ENCODE measurements at regions not wholly inside any gene's neighbourhood (a gene's known extent, or its start where the extent isn't known, plus 50 kb on each side); places are given as distances from the start of the nearest gene placed in this dataset.

DNA sequence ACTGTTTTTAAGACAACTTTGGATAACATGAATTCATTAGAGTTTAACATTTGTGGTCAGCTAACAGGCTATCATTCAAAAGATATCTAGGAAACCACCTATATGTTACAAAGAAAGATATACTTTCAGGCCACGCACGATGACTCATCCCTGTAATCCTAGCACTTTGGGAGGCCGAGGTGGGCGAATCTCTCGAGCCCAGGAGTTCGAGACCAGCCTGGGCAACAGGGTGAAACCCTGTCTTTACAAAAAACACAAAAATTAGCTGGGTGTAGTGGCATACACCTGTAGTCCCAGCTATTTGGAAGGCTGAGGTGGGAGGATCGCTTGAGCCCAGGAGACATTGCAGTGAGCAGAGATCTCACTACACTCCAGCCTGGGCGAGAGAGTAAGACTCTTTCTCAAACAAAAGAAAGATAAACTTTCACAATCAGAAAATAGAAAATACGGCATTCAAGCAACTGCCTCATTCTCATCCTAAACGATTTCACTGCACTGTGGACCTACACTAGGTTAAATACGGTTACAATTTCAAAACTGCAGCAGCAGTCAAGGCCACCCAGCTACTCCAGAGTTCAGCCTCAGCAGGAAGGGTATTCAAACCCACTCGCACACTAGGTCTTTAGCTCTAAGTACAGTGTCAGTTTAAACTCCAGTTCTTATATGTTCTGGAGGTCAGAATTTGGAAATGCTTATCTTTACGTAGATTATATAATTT, 250.0 kb upstream of the SLC39A10 start (continued):
- TF ChIP-seq, protein P1, sequence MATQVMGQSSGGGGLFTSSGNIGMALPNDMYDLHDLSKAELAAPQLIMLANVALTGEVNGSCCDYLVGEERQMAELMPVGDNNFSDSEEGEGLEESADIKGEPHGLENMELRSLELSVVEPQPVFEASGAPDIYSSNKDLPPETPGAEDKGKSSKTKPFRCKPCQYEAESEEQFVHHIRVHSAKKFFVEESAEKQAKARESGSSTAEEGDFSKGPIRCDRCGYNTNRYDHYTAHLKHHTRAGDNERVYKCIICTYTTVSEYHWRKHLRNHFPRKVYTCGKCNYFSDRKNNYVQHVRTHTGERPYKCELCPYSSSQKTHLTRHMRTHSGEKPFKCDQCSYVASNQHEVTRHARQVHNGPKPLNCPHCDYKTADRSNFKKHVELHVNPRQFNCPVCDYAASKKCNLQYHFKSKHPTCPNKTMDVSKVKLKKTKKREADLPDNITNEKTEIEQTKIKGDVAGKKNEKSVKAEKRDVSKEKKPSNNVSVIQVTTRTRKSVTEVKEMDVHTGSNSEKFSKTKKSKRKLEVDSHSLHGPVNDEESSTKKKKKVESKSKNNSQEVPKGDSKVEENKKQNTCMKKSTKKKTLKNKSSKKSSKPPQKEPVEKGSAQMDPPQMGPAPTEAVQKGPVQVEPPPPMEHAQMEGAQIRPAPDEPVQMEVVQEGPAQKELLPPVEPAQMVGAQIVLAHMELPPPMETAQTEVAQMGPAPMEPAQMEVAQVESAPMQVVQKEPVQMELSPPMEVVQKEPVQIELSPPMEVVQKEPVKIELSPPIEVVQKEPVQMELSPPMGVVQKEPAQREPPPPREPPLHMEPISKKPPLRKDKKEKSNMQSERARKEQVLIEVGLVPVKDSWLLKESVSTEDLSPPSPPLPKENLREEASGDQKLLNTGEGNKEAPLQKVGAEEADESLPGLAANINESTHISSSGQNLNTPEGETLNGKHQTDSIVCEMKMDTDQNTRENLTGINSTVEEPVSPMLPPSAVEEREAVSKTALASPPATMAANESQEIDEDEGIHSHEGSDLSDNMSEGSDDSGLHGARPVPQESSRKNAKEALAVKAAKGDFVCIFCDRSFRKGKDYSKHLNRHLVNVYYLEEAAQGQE (IDR thresholded peaks at IDR 0.05; ENCODE audit: low read depth, low read length) = no peak
- TF ChIP-seq, protein P2, sequence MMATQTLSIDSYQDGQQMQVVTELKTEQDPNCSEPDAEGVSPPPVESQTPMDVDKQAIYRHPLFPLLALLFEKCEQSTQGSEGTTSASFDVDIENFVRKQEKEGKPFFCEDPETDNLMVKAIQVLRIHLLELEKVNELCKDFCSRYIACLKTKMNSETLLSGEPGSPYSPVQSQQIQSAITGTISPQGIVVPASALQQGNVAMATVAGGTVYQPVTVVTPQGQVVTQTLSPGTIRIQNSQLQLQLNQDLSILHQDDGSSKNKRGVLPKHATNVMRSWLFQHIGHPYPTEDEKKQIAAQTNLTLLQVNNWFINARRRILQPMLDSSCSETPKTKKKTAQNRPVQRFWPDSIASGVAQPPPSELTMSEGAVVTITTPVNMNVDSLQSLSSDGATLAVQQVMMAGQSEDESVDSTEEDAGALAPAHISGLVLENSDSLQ (IDR thresholded peaks at IDR 0.05) = peak; percentile 63
- TF ChIP-seq CHD1 (IDR thresholded peaks at IDR 0.05; ENCODE audit: low read depth, low read length) (no peak), TAF1 (IDR thresholded peaks at IDR 0.05; ENCODE audit: borderline replicate concordance, low read depth, low read length) (no peak), SIX5 (IDR thresholded peaks at IDR 0.05; ENCODE audit: low read depth, low read length, severe bottlenecking) (no peak), KAT2A (conservative IDR thresholded peaks at IDR 0.05; ENCODE audit: control insufficient read depth, low read depth, low read length) (no peak), SMAD1 (IDR thresholded peaks at IDR 0.05; ENCODE audit: low read depth, partially characterized antibody) (no peak), BCL11A (IDR thresholded peaks at IDR 0.05; ENCODE audit: low read depth, low read length) (no peak), ZBED1 (IDR thresholded peaks at IDR 0.05; ENCODE audit: borderline replicate concordance) (no peak), SREBF2 (IDR thresholded peaks at IDR 0.05; ENCODE audit: low read length) (no peak), TCF7 (IDR thresholded peaks at IDR 0.05; ENCODE audit: borderline replicate concordance) (no peak), NBN (IDR thresholded peaks at IDR 0.05) (peak; percentile 41; the same call in 1 of the 2 replicates), TBL1XR1 (IDR thresholded peaks at IDR 0.05; ENCODE audit: low read depth, low read length) (no peak), CREB1 (IDR thresholded peaks at IDR 0.05; ENCODE audit: low read depth) (no peak)
- TF ChIP-seq, protein P3, sequence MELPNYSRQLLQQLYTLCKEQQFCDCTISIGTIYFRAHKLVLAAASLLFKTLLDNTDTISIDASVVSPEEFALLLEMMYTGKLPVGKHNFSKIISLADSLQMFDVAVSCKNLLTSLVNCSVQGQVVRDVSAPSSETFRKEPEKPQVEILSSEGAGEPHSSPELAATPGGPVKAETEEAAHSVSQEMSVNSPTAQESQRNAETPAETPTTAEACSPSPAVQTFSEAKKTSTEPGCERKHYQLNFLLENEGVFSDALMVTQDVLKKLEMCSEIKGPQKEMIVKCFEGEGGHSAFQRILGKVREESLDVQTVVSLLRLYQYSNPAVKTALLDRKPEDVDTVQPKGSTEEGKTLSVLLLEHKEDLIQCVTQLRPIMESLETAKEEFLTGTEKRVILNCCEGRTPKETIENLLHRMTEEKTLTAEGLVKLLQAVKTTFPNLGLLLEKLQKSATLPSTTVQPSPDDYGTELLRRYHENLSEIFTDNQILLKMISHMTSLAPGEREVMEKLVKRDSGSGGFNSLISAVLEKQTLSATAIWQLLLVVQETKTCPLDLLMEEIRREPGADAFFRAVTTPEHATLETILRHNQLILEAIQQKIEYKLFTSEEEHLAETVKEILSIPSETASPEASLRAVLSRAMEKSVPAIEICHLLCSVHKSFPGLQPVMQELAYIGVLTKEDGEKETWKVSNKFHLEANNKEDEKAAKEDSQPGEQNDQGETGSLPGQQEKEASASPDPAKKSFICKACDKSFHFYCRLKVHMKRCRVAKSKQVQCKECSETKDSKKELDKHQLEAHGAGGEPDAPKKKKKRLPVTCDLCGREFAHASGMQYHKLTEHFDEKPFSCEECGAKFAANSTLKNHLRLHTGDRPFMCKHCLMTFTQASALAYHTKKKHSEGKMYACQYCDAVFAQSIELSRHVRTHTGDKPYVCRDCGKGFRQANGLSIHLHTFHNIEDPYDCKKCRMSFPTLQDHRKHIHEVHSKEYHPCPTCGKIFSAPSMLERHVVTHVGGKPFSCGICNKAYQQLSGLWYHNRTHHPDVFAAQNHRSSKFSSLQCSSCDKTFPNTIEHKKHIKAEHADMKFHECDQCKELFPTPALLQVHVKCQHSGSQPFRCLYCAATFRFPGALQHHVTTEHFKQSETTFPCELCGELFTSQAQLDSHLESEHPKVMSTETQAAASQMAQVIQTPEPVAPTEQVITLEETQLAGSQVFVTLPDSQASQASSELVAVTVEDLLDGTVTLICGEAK (IDR thresholded peaks at IDR 0.05; ENCODE audit: borderline replicate concordance) = no peak
- TF ChIP-seq, protein P4, sequence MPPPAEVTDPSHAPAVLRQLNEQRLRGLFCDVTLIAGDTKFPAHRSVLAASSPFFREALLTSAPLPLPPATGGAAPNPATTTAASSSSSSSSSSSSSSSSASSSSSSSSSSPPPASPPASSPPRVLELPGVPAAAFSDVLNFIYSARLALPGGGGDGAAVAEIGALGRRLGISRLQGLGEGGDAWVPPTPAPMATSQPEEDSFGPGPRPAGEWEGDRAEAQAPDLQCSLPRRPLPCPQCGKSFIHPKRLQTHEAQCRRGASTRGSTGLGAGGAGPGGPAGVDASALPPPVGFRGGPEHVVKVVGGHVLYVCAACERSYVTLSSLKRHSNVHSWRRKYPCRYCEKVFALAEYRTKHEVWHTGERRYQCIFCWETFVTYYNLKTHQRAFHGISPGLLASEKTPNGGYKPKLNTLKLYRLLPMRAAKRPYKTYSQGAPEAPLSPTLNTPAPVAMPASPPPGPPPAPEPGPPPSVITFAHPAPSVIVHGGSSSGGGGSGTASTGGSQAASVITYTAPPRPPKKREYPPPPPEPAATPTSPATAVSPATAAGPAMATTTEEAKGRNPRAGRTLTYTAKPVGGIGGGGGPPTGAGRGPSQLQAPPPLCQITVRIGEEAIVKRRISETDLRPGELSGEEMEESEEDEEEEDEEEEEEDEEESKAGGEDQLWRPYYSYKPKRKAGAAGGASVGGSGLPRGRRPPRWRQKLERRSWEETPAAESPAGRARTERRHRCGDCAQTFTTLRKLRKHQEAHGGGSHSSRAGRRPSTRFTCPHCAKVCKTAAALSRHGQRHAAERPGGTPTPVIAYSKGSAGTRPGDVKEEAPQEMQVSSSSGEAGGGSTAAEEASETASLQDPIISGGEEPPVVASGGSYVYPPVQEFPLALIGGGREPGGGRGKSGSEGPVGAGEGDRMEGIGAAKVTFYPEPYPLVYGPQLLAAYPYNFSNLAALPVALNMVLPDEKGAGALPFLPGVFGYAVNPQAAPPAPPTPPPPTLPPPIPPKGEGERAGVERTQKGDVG (CRISPR knock-in tag; IDR thresholded peaks at IDR 0.05) = no peak
- TF ChIP-seq, protein P5, sequence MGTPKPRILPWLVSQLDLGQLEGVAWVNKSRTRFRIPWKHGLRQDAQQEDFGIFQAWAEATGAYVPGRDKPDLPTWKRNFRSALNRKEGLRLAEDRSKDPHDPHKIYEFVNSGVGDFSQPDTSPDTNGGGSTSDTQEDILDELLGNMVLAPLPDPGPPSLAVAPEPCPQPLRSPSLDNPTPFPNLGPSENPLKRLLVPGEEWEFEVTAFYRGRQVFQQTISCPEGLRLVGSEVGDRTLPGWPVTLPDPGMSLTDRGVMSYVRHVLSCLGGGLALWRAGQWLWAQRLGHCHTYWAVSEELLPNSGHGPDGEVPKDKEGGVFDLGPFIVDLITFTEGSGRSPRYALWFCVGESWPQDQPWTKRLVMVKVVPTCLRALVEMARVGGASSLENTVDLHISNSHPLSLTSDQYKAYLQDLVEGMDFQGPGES (IDR thresholded peaks at IDR 0.05) = no peak

Measured in GM12878 (cell line).